HL-60 (cell line): ENCODE measurements at regions not wholly inside any gene's neighbourhood (a gene's known extent, or its start where the extent isn't known, plus 50 kb on each side); places are given as distances from the start of the nearest gene placed in this dataset.

Experiments
- CTCF ChIP-seq: IDR thresholded peaks from one replicate; pipeline ENCODE4 v1.5.1; 2011; ENCODE audit warnings: low read length, control low read depth, inconsistent platforms; ENCODE audit not compliant: insufficient read depth
- GABPA ChIP-seq: IDR thresholded peaks from 2 replicates; pipeline ENCODE4 v1.6.1; 2012; ENCODE audit warnings: low read depth
- POLR2AphosphoS5 ChIP-seq: IDR thresholded peaks from 2 replicates; pipeline ENCODE4 v1.6.1; 2012; ENCODE audit warnings: low read depth
- TF ChIP-seq, protein P1 (sequence below): IDR thresholded peaks from 2 replicates; pipeline ENCODE4 v1.6.1; 2012; ENCODE audit warnings: low read depth; ENCODE audit not compliant: insufficient replicate concordance

- no peak for TF ChIP-seq CTCF
- no peak for TF ChIP-seq GABPA
- no peak for TF ChIP-seq POLR2AphosphoS5
- TF ChIP-seq, protein P1, sequence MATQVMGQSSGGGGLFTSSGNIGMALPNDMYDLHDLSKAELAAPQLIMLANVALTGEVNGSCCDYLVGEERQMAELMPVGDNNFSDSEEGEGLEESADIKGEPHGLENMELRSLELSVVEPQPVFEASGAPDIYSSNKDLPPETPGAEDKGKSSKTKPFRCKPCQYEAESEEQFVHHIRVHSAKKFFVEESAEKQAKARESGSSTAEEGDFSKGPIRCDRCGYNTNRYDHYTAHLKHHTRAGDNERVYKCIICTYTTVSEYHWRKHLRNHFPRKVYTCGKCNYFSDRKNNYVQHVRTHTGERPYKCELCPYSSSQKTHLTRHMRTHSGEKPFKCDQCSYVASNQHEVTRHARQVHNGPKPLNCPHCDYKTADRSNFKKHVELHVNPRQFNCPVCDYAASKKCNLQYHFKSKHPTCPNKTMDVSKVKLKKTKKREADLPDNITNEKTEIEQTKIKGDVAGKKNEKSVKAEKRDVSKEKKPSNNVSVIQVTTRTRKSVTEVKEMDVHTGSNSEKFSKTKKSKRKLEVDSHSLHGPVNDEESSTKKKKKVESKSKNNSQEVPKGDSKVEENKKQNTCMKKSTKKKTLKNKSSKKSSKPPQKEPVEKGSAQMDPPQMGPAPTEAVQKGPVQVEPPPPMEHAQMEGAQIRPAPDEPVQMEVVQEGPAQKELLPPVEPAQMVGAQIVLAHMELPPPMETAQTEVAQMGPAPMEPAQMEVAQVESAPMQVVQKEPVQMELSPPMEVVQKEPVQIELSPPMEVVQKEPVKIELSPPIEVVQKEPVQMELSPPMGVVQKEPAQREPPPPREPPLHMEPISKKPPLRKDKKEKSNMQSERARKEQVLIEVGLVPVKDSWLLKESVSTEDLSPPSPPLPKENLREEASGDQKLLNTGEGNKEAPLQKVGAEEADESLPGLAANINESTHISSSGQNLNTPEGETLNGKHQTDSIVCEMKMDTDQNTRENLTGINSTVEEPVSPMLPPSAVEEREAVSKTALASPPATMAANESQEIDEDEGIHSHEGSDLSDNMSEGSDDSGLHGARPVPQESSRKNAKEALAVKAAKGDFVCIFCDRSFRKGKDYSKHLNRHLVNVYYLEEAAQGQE = no peak
These were observed 70.3 kb upstream of the NEURL1B start for GRCh38 chr5:172570594-172571334.
